Spleen (tissue), 11 donors: ENCODE measurements at regions not wholly inside any gene's neighbourhood (a gene's known extent, or its start where the extent isn't known, plus 50 kb on each side); places are given as distances from the start of the nearest gene placed in this dataset.
A peak's percentile ranks its signal among the peaks of the same experiment; 100 is the strongest.
"Not testable (repeated sequence)": the region's sequence is repeated elsewhere in the genome, so short reads cannot be mapped to it uniquely, and the experiment has no call there.

ENCODE experiments used
- DNase-seq: peaks from one replicate; pipeline ENCODE4 v3.0.0-alpha.2; 2020
- H3K27ac ChIP-seq, 8 donors: fragments of 200-600 bp; sonication (generic) in 7 of 8; 1 replicate in 4 of 8; 2 replicates in 4 of 8; pipeline versions ENCODE4 v1.5.0 to v1.8.0; 2016 to 2021; ENCODE audit warnings: inconsistent platforms in 4 of 8, mild to moderate bottlenecking in 4 of 8, moderate library complexity in 1 of 8
- H3K27me3 ChIP-seq, 7 donors: fragments of 200-600 bp; sonication (generic) in 6 of 7; replicated peaks in 1 of 7; 1 replicate in 4 of 7; 2 replicates in 3 of 7; pipeline versions ENCODE4 v1.5.0 to v1.8.0; 2016 to 2021; ENCODE audit warnings: inconsistent platforms in 3 of 7, mild to moderate bottlenecking in 1 of 7
- H3K36me3 ChIP-seq, 6 donors: fragments of 200-600 bp; sonication (generic) in 5 of 6; 1 replicate in 4 of 6; 2 replicates in 2 of 6; pipeline versions ENCODE4 v1.5.0 to v1.8.0; 2016 to 2021; ENCODE audit warnings: inconsistent platforms in 2 of 6
- H3K4me1 ChIP-seq, 6 donors: fragments of 200-600 bp; sonication (generic) in 5 of 6; 1 replicate in 3 of 6; 2 replicates in 3 of 6; pipeline versions ENCODE4 v1.5.0 to v1.8.0; 2016 to 2021; ENCODE audit warnings: inconsistent platforms in 3 of 6
- H3K4me3 ChIP-seq, 8 donors: fragments of 200-600 bp; sonication (generic) in 7 of 8; 1 replicate in 4 of 8; 2 replicates in 4 of 8; pipeline versions ENCODE4 v1.5.0 to v1.8.0; 2016 to 2021; ENCODE audit warnings: inconsistent platforms in 4 of 8, mild to moderate bottlenecking in 4 of 8, moderate library complexity in 2 of 8
- H3K9me3 ChIP-seq, 8 donors: fragments of 200-600 bp; sonication (generic) in 7 of 8; 1 replicate in 4 of 8; 2 replicates in 4 of 8; pipeline versions ENCODE4 v1.5.0 to v1.8.0; 2016 to 2021; ENCODE audit warnings: inconsistent platforms in 4 of 8
- CTCF ChIP-seq, 11 experiments: fragments of 200-600 bp in 7 of 11; fragments of 450-650 bp in 4 of 11; sonication (generic) in 4 of 11; IDR thresholded peaks in 8 of 11; conservative IDR thresholded peaks in 3 of 11; 1 replicate in 7 of 11; 2 replicates in 4 of 11; pipeline versions ENCODE4 v1.4.0 to v1.8.0; 2016 to 2021; ENCODE audit warnings: antibody characterized with exemption in 11 of 11, inconsistent platforms in 4 of 11, mild to moderate bottlenecking in 1 of 11
- POLR2A ChIP-seq, 3 donors: fragments of 450-650 bp; IDR thresholded peaks; one replicate each; pipeline ENCODE4 v1.5.1; 2017; ENCODE audit warnings: antibody characterized with exemption in 3 of 3, mild to moderate bottlenecking in 1 of 3
- POLR2AphosphoS5 ChIP-seq, 3 donors: sonication (generic); formaldehyde crosslinking; IDR thresholded peaks; one replicate each; pipeline ENCODE4 v1.5.1; 2017; ENCODE audit warnings: antibody characterized with exemption in 3 of 3
- WGBS, 5 donors: extraction: QIAGEN DNeasy Blood & Tissue Kit in 3 of 5; methylation state at CpG; one replicate each; pipeline versions ENCODE4 v1.1.5 to v1.1.7; 2013 to 2018; 5-methylcytosine and 5-hydroxymethylcytosine counted together
- intact Hi-C: fragments of 100-400 bp; cut with DNase I; formaldehyde crosslinking; loops from one replicate; pipeline ENCODE4 v1.15.0; 2023; ENCODE audit warnings: low total_unique reads
- donor health status: healthy with polysubstance abuse.
- donor health status: DM: no; HTN: no; CAD: no; lungs with moderate emphysema.
- donor health status: DM: no; HTN: no; CAD: no.
- donor health status: Bipolar disorder and iron deficiency.
- donor health status: healthy.
- donor health status: DM: no; HTN: no; CAD: no.
- donor health status: DM: yes; HTN: yes; CAD: no.

GRCh38 chr18:30852980-30853379 lies 189.6 kb downstream of the DSC3 start:
- H3K9me3 ChIP-seq = peaks cover 0 to 14% (median 8%) of the 10 kb centered on the region in 8 donors
- no peaks in the 10 kb centered on the region for H3K27me3 ChIP-seq
- TF ChIP-seq CTCF (IDR thresholded peaks at IDR 0.05 in 8 of 11, conservative IDR thresholded peaks at IDR 0.05 in 3 of 11) (no peak), POLR2AphosphoS5 (IDR thresholded peaks at IDR 0.05) (no peak), POLR2A (IDR thresholded peaks at IDR 0.05) (no peak)
- no peaks in the 10 kb centered on the region for H3K36me3 ChIP-seq
- H3K4me1 ChIP-seq = no peaks in the 10 kb centered on the region
- no peak overlapping the region for H3K4me3 ChIP-seq
- intact Hi-C loops = no loop called here
- no peak for DNase-seq
- no peak overlapping the region for H3K27ac ChIP-seq

GRCh38 chr18:30852541-30852940 lies 190.0 kb downstream of the DSC3 start:
- Histone ChIP-seq H3K9me3 (peaks cover 0 to 14% (median 8%) of the 10 kb centered on the region in 8 donors), H3K27me3 (no peaks in the 10 kb centered on the region), H3K27ac (no peak overlapping the region), H3K4me3 (no peak overlapping the region), H3K36me3 (no peaks in the 10 kb centered on the region), H3K4me1 (no peaks in the 10 kb centered on the region)
- intact Hi-C loops = no loop called here
- DNase-seq = no peak
- 42 to 73% (median 64%) methylated on average over 2 of the region's 2 CpGs for WGBS, 5 donors
- no peak for TF ChIP-seq POLR2AphosphoS5 (IDR thresholded peaks at IDR 0.05)
- TF ChIP-seq CTCF (IDR thresholded peaks at IDR 0.05 in 8 of 11, conservative IDR thresholded peaks at IDR 0.05 in 3 of 11) = no peak
- no peak for TF ChIP-seq POLR2A (IDR thresholded peaks at IDR 0.05)

GRCh38 chr18:30839056-30839561 lies 203.4 kb downstream of the DSC3 start:
- not testable (repeated sequence) for H3K4me1 ChIP-seq, H3K36me3 ChIP-seq, H3K27ac ChIP-seq, H3K27me3 ChIP-seq, H3K4me3 ChIP-seq
- intact Hi-C loops = loop anchor here (10.0 kb wide), 1 partner anchor 46 kb away; no protein-coding TSS in a partner anchor
- H3K9me3 ChIP-seq = peaks cover 0 to 15% (median 6%) of the 10 kb centered on the region in 8 donors
- DNase-seq = peak; percentile 55
- 94 to 98% (median 95%) methylated on average over 14 to 25 of the region's 25 CpGs for WGBS, 5 donors

- no peaks in the 10 kb centered on the region for H3K36me3 ChIP-seq
- DNase-seq = no peak
- WGBS, 5 donors = 40 to 50% (median 44%) methylated on average over 2 of the region's 2 CpGs
- no peak overlapping the region for H3K4me3 ChIP-seq
- H3K4me1 ChIP-seq = no peaks in the 10 kb centered on the region
- no peaks in the 10 kb centered on the region for H3K27me3 ChIP-seq
- TF ChIP-seq POLR2AphosphoS5 (IDR thresholded peaks at IDR 0.05) (no peak), POLR2A (IDR thresholded peaks at IDR 0.05) (no peak), CTCF (IDR thresholded peaks at IDR 0.05 in 8 of 11, conservative IDR thresholded peaks at IDR 0.05 in 3 of 11) (no peak)
- H3K9me3 ChIP-seq = peaks cover 0 to 5% (median 0%) of the 10 kb centered on the region in 8 donors
- H3K27ac ChIP-seq = no peak overlapping the region
- intact Hi-C loops = no loop called here
These were observed 213.8 kb downstream of the DSC3 start for GRCh38 chr18:30828700-30829099.

- no peaks in the 10 kb centered on the region for H3K4me1 ChIP-seq
- H3K9me3 ChIP-seq = peaks cover 0 to 26% (median 2%) of the 10 kb centered on the region in 8 donors
- no peak overlapping the region for H3K4me3 ChIP-seq
- H3K36me3 ChIP-seq = no peaks in the 10 kb centered on the region
- H3K27ac ChIP-seq = no peak overlapping the region
- WGBS, 5 donors = 87 to 95% (median 92%) methylated on average over 7 of the region's 7 CpGs
- DNase-seq = no peak
- H3K27me3 ChIP-seq = no peaks in the 10 kb centered on the region
- TF ChIP-seq POLR2A (IDR thresholded peaks at IDR 0.05) = no peak
- TF ChIP-seq POLR2AphosphoS5 (IDR thresholded peaks at IDR 0.05) = no peak
- no peak for TF ChIP-seq CTCF (IDR thresholded peaks at IDR 0.05 in 8 of 11, conservative IDR thresholded peaks at IDR 0.05 in 3 of 11)
- intact Hi-C loops = no loop called here
These were observed 222.9 kb downstream of the DSC3 start for GRCh38 chr18:30819619-30820018.
